ENCODE measurements at regions not wholly inside any gene's neighbourhood (a gene's known extent, or its start where the extent isn't known, plus 50 kb on each side); places are given as distances from the start of the nearest gene placed in this dataset.

DNA sequence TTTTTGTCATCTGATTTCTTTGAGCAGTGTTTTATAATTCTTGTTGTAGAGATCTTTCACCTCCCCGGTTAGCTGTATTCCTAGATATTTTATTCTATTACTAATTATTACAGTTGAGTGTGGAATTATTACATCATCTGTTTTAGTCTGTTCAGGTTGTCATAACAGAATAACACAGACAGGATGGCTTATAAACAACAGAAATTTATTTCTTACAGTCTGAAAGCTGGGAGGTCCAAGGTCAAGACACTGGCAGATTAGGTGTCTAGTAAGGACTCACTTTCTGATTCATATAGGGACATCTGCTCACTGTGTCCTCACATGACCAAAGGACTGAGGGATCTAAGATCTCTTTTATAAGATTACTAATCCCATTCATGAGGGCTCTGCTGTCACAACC, 121.3 kb upstream of the THBS1 start:
- TF ChIP-seq, protein P1, sequence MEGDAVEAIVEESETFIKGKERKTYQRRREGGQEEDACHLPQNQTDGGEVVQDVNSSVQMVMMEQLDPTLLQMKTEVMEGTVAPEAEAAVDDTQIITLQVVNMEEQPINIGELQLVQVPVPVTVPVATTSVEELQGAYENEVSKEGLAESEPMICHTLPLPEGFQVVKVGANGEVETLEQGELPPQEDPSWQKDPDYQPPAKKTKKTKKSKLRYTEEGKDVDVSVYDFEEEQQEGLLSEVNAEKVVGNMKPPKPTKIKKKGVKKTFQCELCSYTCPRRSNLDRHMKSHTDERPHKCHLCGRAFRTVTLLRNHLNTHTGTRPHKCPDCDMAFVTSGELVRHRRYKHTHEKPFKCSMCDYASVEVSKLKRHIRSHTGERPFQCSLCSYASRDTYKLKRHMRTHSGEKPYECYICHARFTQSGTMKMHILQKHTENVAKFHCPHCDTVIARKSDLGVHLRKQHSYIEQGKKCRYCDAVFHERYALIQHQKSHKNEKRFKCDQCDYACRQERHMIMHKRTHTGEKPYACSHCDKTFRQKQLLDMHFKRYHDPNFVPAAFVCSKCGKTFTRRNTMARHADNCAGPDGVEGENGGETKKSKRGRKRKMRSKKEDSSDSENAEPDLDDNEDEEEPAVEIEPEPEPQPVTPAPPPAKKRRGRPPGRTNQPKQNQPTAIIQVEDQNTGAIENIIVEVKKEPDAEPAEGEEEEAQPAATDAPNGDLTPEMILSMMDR (IDR thresholded peaks at IDR 0.05): no peak
- TF ChIP-seq POLR2A (IDR thresholded peaks at IDR 0.05): no peak

Data from esophagus squamous epithelium (tissue), 4 donors.